ENCODE measurements at regions not wholly inside any gene's neighbourhood (a gene's known extent, or its start where the extent isn't known, plus 50 kb on each side); places are given as distances from the start of the nearest gene placed in this dataset.

DNA sequence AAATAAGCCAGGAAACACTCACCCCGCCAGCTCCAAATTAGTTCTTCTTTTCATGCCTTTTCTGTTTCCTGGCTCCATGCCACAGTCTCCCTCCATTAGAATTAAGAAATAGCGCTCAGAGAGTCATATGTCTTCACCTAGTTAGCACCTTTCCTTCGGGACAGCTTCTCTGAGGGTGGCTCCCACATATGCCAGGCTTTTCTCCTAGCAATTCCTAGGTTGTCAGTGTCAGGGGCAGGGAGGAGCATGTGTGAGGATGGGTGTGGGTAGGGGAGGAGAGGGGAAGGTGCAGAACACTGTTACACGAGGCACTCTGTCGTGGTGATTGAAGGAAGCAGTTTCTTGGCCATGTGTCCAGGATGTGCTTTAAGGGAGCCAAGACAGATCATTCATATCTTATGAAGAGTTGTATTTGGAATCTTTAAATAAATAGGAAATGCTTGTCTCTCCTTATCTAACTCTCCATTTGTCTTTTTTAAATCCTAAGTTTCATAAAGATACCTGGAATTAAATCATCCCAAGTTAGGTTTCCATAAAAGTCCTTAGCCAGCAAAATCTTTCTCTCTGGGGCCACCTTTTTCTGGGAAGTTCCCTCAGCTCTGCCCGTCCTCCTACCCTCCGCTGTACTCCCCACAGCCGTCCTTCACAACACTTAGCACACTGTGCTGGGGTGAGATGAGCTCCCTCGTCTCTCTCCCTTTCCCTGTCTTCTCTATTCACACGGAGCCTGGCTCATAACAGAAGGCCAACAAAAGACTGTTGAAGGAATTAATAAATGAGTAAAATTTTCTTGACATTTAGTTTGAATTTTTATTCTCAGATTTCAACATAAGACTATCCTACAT is 361.0 kb downstream of the CD83 start:
- H3K9me2 ChIP-seq (ENCODE audit: insufficient read depth) = no peaks in the 10 kb centered on the region
- intact Hi-C loops (cut with micrococcal nuclease) = no loop called here
- H2AFZ ChIP-seq (ENCODE audit: low read depth, low read length, poor library complexity, severe bottlenecking) = no peak overlapping the region
- BruUV-seq (replicated peaks) = no TSS peak
- H3K27ac ChIP-seq (ENCODE audit: low read depth, low read length) = no peak overlapping the region
- no peaks in the 10 kb centered on the region for H3K36me3 ChIP-seq (ENCODE audit: control insufficient read depth in 1 of 2, insufficient read depth in 2 of 2, low read length in 2 of 2)
- POLR2A ChIA-PET = no interaction called here
- no peak overlapping the region for H3K4me2 ChIP-seq (ENCODE audit: low read length)
- H3K4me1 ChIP-seq (ENCODE audit: control insufficient read depth in 1 of 2, insufficient read depth in 2 of 2, low read length in 2 of 2) = no peaks in the 10 kb centered on the region
- no peaks in the 10 kb centered on the region for H3K9me3 ChIP-seq (ENCODE audit: control insufficient read depth in 1 of 2, insufficient read depth in 1 of 2, low read depth in 1 of 2, low read length in 2 of 2)
- ATAC-seq (no peak), DNase-seq (ENCODE audit: low read depth, low spot score) (no peak)
- TF ChIP-seq FOSL1 (IDR thresholded peaks at IDR 0.05; ENCODE audit: low read depth) = no peak
- TF ChIP-seq POLR2AphosphoS5 (IDR thresholded peaks at IDR 0.05; ENCODE audit: low read depth, low read length) = no peak
- TF ChIP-seq EGR1 (IDR thresholded peaks at IDR 0.05; ENCODE audit: low read depth) = no peak
- TF ChIP-seq, protein P1, sequence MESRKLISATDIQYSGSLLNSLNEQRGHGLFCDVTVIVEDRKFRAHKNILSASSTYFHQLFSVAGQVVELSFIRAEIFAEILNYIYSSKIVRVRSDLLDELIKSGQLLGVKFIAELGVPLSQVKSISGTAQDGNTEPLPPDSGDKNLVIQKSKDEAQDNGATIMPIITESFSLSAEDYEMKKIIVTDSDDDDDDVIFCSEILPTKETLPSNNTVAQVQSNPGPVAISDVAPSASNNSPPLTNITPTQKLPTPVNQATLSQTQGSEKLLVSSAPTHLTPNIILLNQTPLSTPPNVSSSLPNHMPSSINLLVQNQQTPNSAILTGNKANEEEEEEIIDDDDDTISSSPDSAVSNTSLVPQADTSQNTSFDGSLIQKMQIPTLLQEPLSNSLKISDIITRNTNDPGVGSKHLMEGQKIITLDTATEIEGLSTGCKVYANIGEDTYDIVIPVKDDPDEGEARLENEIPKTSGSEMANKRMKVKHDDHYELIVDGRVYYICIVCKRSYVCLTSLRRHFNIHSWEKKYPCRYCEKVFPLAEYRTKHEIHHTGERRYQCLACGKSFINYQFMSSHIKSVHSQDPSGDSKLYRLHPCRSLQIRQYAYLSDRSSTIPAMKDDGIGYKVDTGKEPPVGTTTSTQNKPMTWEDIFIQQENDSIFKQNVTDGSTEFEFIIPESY (IDR thresholded peaks at IDR 0.05; ENCODE audit: extremely low read depth, insufficient replicate concordance, low read length) = no peak
- TF ChIP-seq, protein P2, sequence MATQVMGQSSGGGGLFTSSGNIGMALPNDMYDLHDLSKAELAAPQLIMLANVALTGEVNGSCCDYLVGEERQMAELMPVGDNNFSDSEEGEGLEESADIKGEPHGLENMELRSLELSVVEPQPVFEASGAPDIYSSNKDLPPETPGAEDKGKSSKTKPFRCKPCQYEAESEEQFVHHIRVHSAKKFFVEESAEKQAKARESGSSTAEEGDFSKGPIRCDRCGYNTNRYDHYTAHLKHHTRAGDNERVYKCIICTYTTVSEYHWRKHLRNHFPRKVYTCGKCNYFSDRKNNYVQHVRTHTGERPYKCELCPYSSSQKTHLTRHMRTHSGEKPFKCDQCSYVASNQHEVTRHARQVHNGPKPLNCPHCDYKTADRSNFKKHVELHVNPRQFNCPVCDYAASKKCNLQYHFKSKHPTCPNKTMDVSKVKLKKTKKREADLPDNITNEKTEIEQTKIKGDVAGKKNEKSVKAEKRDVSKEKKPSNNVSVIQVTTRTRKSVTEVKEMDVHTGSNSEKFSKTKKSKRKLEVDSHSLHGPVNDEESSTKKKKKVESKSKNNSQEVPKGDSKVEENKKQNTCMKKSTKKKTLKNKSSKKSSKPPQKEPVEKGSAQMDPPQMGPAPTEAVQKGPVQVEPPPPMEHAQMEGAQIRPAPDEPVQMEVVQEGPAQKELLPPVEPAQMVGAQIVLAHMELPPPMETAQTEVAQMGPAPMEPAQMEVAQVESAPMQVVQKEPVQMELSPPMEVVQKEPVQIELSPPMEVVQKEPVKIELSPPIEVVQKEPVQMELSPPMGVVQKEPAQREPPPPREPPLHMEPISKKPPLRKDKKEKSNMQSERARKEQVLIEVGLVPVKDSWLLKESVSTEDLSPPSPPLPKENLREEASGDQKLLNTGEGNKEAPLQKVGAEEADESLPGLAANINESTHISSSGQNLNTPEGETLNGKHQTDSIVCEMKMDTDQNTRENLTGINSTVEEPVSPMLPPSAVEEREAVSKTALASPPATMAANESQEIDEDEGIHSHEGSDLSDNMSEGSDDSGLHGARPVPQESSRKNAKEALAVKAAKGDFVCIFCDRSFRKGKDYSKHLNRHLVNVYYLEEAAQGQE (IDR thresholded peaks at IDR 0.05; ENCODE audit: low read depth) = no peak
- TF ChIP-seq, protein P3, sequence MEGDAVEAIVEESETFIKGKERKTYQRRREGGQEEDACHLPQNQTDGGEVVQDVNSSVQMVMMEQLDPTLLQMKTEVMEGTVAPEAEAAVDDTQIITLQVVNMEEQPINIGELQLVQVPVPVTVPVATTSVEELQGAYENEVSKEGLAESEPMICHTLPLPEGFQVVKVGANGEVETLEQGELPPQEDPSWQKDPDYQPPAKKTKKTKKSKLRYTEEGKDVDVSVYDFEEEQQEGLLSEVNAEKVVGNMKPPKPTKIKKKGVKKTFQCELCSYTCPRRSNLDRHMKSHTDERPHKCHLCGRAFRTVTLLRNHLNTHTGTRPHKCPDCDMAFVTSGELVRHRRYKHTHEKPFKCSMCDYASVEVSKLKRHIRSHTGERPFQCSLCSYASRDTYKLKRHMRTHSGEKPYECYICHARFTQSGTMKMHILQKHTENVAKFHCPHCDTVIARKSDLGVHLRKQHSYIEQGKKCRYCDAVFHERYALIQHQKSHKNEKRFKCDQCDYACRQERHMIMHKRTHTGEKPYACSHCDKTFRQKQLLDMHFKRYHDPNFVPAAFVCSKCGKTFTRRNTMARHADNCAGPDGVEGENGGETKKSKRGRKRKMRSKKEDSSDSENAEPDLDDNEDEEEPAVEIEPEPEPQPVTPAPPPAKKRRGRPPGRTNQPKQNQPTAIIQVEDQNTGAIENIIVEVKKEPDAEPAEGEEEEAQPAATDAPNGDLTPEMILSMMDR (IDR thresholded peaks at IDR 0.05 in 2 of 3, conservative IDR thresholded peaks at IDR 0.05 in 1 of 3; ENCODE audit: borderline replicate concordance in 1 of 3, insufficient read depth in 1 of 3, low read depth in 2 of 3, low read length in 2 of 3) = no peak
- TF ChIP-seq, protein P4, sequence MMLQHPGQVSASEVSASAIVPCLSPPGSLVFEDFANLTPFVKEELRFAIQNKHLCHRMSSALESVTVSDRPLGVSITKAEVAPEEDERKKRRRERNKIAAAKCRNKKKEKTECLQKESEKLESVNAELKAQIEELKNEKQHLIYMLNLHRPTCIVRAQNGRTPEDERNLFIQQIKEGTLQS (IDR thresholded peaks at IDR 0.05) = no peak
- no peak for TF ChIP-seq CBX3 (IDR thresholded peaks at IDR 0.05; ENCODE audit: low read depth)
- TF ChIP-seq ZFX (IDR thresholded peaks at IDR 0.05) = no peak
- no peak for TF ChIP-seq POLR2A (IDR thresholded peaks at IDR 0.05; ENCODE audit: borderline replicate concordance, extremely low read depth, insufficient read depth, insufficient read length)
- TF ChIP-seq CEBPB (IDR thresholded peaks at IDR 0.05; ENCODE audit: low read depth) = no peak
- TF ChIP-seq, protein P5, sequence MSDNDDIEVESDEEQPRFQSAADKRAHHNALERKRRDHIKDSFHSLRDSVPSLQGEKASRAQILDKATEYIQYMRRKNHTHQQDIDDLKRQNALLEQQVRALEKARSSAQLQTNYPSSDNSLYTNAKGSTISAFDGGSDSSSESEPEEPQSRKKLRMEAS (IDR thresholded peaks at IDR 0.05) = no peak
- TF ChIP-seq YY1 (IDR thresholded peaks at IDR 0.05; ENCODE audit: extremely low read depth, insufficient replicate concordance, low read depth, low read length) = no peak
- no peak for TF ChIP-seq SIN3A (IDR thresholded peaks at IDR 0.05; ENCODE audit: low read depth)
- no peak for TF ChIP-seq EZH2phosphoT487 (IDR thresholded peaks at IDR 0.05; ENCODE audit: borderline replicate concordance)
- TF ChIP-seq ELF1 (IDR thresholded peaks at IDR 0.05; ENCODE audit: borderline replicate concordance, low read depth) = no peak
- no peak for TF ChIP-seq SP1 (IDR thresholded peaks at IDR 0.05; ENCODE audit: low read depth)
- TF ChIP-seq JUND (IDR thresholded peaks at IDR 0.05) = no peak
- TF ChIP-seq SRF (IDR thresholded peaks at IDR 0.05; ENCODE audit: low read depth) = no peak
- no peak for TF ChIP-seq TCF7L2 (IDR thresholded peaks at IDR 0.05; ENCODE audit: borderline replicate concordance, extremely low read depth, insufficient read depth, insufficient read length)
- no peaks in the 10 kb centered on the region for H4K20me1 ChIP-seq (ENCODE audit: insufficient read depth)
- H3K79me2 ChIP-seq (ENCODE audit: insufficient read depth, low read length) = no peaks in the 10 kb centered on the region
- no peaks in the 10 kb centered on the region for H3K27me3 ChIP-seq (ENCODE audit: insufficient read depth, low read length)
- CTCF ChIA-PET = no interaction called here
- H3K4me3 ChIP-seq (replicated peaks in 1 of 2; ENCODE audit: low read depth in 1 of 2, low read length in 2 of 2) = no peak overlapping the region
- RAD21 ChIA-PET (ENCODE audit: low non-redundant PET in 1 of 2, low total read pairs in 2 of 2, uncharacterized antibody in 2 of 2, unreplicated experiment in 2 of 2) = no interaction called here
- H3K9ac ChIP-seq (ENCODE audit: low read length) = no peak overlapping the region

All from HCT116 (cell line).